ENCODE measurements at regions not wholly inside any gene's neighbourhood (a gene's known extent, or its start where the extent isn't known, plus 50 kb on each side); places are given as distances from the start of the nearest gene placed in this dataset.

GRCh38 chr2:138355244-138355643, 146.3 kb upstream of the SPOPL start:
- Histone ChIP-seq H2AFZ (ENCODE audit: low read depth, low read length) (no peak overlapping the region), H3K27ac (ENCODE audit: insufficient read depth, low read depth, low read length) (no peak overlapping the region), H3K36me3 (ENCODE audit: control insufficient read depth in 2 of 2, extremely low read depth in 1 of 2, insufficient read depth in 2 of 2, low read length in 2 of 2) (no peaks in the 10 kb centered on the region), H3K9ac (replicated peaks; ENCODE audit: extremely low read depth, insufficient read depth, low read length) (no peak overlapping the region), H3K27me3 (ENCODE audit: control insufficient read depth in 2 of 2, insufficient read depth in 2 of 2, low read length in 2 of 2) (no peaks in the 10 kb centered on the region), H3K4me2 (ENCODE audit: insufficient read depth, low read length) (no peak overlapping the region), H3K9me1 (replicated peaks; ENCODE audit: control insufficient read depth, extremely low read depth, insufficient read depth, low read length) (no peaks in the 10 kb centered on the region), H3K79me2 (ENCODE audit: control insufficient read depth, insufficient read depth, low read length) (no peaks in the 10 kb centered on the region), H3K4me1 (ENCODE audit: control insufficient read depth, extremely low read depth, insufficient read depth, low read length) (no peaks in the 10 kb centered on the region), H3K9me3 (replicated peaks; ENCODE audit: control insufficient read depth, insufficient read depth, low read length) (no peaks in the 10 kb centered on the region), H3K4me3 (replicated peaks in 1 of 3; ENCODE audit: insufficient read depth in 1 of 3, low read depth in 1 of 3, low read length in 3 of 3) (no peak overlapping the region), H4K20me1 (replicated peaks; ENCODE audit: control insufficient read depth, extremely low read depth, insufficient read depth, low read length) (no peaks in the 10 kb centered on the region)
- POLR2A ChIA-PET: no interaction called here
- DNase-seq (ENCODE audit: low read depth, low spot score) (no peak), FAIRE-seq (peak; percentile 18)
- no TSS peak for BruUV-seq (replicated peaks)
- dilution Hi-C loops (cut with MboI; ENCODE audit: extremely low pct_ligation_motif_present, low sequenced_read_pairs) (no loop called here), intact Hi-C loops (cut with micrococcal nuclease) (no loop called here)
- CTCF ChIA-PET: no interaction called here
- TF ChIP-seq FOS (IDR thresholded peaks at IDR 0.05; ENCODE audit: borderline replicate concordance, insufficient read depth, low read length) (no peak), MYC (IDR thresholded peaks at IDR 0.05; ENCODE audit: low read depth, low read length) (no peak), POLR2AphosphoS5 (IDR thresholded peaks at IDR 0.05; ENCODE audit: insufficient read depth, low read depth, low read length) (no peak), MAX (IDR thresholded peaks at IDR 0.05; ENCODE audit: insufficient read depth, insufficient read length) (no peak), JUN (IDR thresholded peaks at IDR 0.05; ENCODE audit: borderline replicate concordance, insufficient read depth, insufficient read length, low read depth) (no peak), GATA2 (IDR thresholded peaks at IDR 0.05; ENCODE audit: insufficient read depth, insufficient read length, low read depth, low read length) (no peak), EZH2 (IDR thresholded peaks at IDR 0.05; ENCODE audit: borderline replicate concordance, low read depth, low read length, severe bottlenecking) (no peak), POLR2A (IDR thresholded peaks at IDR 0.05; ENCODE audit: low read depth, low read length) (no peak)

- ChIA-PET CTCF (interaction anchor here (1.0 kb wide), 1 partner anchor 12 kb away, joined by 3 read pairs; no protein-coding TSS in a partner anchor), POLR2A (no interaction called here)
- Histone ChIP-seq H3K79me2 (ENCODE audit: control insufficient read depth, insufficient read depth, low read length) (no peaks in the 10 kb centered on the region), H3K9me3 (replicated peaks; ENCODE audit: control insufficient read depth, insufficient read depth, low read length) (no peaks in the 10 kb centered on the region), H3K4me2 (ENCODE audit: insufficient read depth, low read length) (no peak overlapping the region), H3K27ac (ENCODE audit: insufficient read depth, low read depth, low read length) (no peak overlapping the region), H3K9ac (replicated peaks; ENCODE audit: extremely low read depth, insufficient read depth, low read length) (no peak overlapping the region), H3K27me3 (ENCODE audit: control insufficient read depth in 2 of 2, insufficient read depth in 2 of 2, low read length in 2 of 2) (no peaks in the 10 kb centered on the region), H3K9me1 (replicated peaks; ENCODE audit: control insufficient read depth, extremely low read depth, insufficient read depth, low read length) (no peaks in the 10 kb centered on the region), H3K4me3 (replicated peaks in 1 of 3; ENCODE audit: insufficient read depth in 1 of 3, low read depth in 1 of 3, low read length in 3 of 3) (no peak overlapping the region), H2AFZ (ENCODE audit: low read depth, low read length) (no peak overlapping the region), H4K20me1 (replicated peaks; ENCODE audit: control insufficient read depth, extremely low read depth, insufficient read depth, low read length) (no peaks in the 10 kb centered on the region), H3K4me1 (ENCODE audit: control insufficient read depth, extremely low read depth, insufficient read depth, low read length) (no peaks in the 10 kb centered on the region), H3K36me3 (ENCODE audit: control insufficient read depth in 2 of 2, extremely low read depth in 1 of 2, insufficient read depth in 2 of 2, low read length in 2 of 2) (no peaks in the 10 kb centered on the region)
- dilution Hi-C loops (cut with MboI; ENCODE audit: extremely low pct_ligation_motif_present, low sequenced_read_pairs): no loop called here
- FAIRE-seq (no peak), DNase-seq (ENCODE audit: low read depth, low spot score) (peak; percentile 22)
- BruUV-seq (replicated peaks): no TSS peak
- intact Hi-C loops (cut with micrococcal nuclease): no loop called here
- TF ChIP-seq POLR2AphosphoS5 (IDR thresholded peaks at IDR 0.05; ENCODE audit: insufficient read depth, low read depth, low read length): no peak
- TF ChIP-seq MAX (IDR thresholded peaks at IDR 0.05; ENCODE audit: insufficient read depth, insufficient read length): no peak
- TF ChIP-seq FOS (IDR thresholded peaks at IDR 0.05; ENCODE audit: borderline replicate concordance, insufficient read depth, low read length): no peak
- no peak for TF ChIP-seq EZH2 (IDR thresholded peaks at IDR 0.05; ENCODE audit: borderline replicate concordance, low read depth, low read length, severe bottlenecking)
- no peak for TF ChIP-seq GATA2 (IDR thresholded peaks at IDR 0.05; ENCODE audit: insufficient read depth, insufficient read length, low read depth, low read length)
- no peak for TF ChIP-seq MYC (IDR thresholded peaks at IDR 0.05; ENCODE audit: low read depth, low read length)
- TF ChIP-seq JUN (IDR thresholded peaks at IDR 0.05; ENCODE audit: borderline replicate concordance, insufficient read depth, insufficient read length, low read depth): no peak
- TF ChIP-seq POLR2A (IDR thresholded peaks at IDR 0.05; ENCODE audit: low read depth, low read length): no peak
- no peak for TF ChIP-seq CTCF (IDR thresholded peaks at IDR 0.05; ENCODE audit: extremely low read depth in 1 of 2, insufficient read depth in 1 of 2, low read depth in 1 of 2, low read length in 2 of 2)
Measured at GRCh38 chr2:138356178-138356577, 145.4 kb upstream of the SPOPL start.

All from endothelial cell of umbilical vein (primary cell).